NCI-H2196 treated with DMSO at 0.1 percent for 48 hours (cell line): ENCODE measurements at regions not wholly inside any gene's neighbourhood (a gene's known extent, or its start where the extent isn't known, plus 50 kb on each side); places are given as distances from the start of the nearest gene placed in this dataset.
"Not testable (repeated sequence)": the region's sequence is repeated elsewhere in the genome, so short reads cannot be mapped to it uniquely, and the experiment has no call there.

Experiments used
- DNase-seq: peaks from one replicate; lab custom pipeline; 2025; ENCODE audit not compliant: unreplicated experiment; lab: John Stamatoyannopoulos, UW

DNA sequence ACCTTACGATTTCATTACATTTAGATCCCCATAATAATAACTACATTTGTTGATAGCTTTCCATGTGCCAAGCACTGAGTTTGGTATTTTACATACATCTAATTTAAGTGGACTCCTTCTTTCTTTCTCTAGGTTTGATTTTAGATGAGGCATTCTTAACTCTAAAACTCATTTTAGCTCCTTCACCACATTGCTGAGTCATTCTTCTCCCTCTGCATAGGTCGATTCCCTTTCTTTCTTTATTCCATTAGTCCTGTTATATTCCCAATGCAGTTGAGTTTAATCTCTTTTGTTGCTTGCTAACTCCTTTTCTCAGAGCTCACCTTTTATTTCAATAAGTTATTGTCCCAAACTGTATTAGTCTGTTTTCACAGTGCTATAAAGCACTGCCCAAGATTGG is 329.8 kb downstream of the TAF11L14 start:
- DNase-seq, result no peak

DNA sequence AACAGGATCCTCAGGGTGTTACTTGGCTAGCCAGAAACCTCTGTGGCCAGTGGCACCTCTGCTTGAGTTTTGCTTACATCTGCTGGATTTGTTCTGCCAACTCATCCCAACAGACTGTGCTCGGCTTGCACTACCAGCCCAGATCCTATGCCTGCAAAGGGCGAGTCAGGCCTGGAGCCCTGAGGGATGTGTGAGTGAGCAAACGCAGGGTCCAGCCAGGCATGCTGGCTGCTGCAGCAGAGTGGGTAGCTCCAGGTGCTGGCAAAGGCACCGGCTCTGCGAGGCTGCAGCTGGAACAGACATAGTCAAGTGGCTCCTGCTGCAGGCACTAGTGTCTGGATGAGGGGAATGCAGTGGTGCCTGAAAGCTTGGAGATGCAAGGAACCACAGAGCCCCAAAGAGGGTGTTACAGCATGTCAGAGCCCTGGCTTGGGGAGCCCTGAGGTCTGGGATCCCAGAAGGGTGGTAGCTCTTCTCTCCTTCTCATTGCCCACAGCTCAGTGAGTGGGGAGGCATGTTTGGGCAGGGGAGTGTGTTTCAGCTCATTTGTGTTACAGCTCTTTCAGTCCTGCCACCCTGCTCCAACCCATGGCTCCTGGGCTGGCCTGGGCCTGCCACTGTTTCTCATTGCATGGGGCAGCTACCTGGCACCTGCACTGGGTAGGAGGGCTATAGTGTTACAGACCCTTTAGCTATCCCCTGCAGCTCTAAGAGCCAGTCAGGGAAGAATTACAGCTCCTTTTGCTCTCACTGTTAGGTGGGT is 332.6 kb downstream of the TAF11L14 start:
- DNase-seq, result no peak

DNA sequence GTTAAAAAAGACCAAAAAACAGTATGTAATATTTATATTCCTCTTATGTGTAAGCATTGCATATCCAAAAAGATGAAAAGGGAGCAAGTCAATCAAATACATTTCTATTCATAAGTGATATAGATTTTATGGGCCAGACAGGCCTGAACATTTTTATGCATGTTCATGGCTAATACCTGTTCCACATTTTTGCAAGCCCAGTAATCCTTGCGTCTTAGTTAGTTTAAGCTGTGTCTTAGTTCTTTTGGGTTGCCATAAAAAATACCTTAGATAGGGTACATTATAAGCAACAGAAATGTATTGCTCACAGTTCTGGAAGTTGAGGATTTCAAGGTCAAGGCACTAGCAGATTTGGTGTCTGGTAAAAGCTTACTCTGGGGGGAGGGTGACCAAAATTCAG is 342.1 kb downstream of the TAF11L14 start:
- no peak for DNase-seq

DNA sequence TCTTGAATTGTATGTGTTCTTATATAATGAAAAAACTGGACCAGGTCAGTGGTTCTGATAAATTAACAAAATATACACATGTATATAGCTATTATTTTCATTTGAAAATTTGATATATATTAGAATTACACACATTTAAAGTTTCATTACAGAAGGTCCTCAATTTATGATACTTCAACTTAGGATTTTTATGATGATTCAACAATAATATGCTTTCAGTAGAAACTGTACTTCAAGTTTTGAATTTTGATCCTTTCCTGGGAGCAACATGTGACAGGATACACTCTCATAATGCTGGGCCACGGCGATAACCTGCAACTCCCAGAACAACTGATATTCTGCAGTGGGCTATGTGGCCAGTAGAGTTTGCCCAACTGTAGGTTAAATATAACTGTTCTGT is 344.7 kb downstream of the TAF11L14 start:
- DNase-seq, result no peak

DNA sequence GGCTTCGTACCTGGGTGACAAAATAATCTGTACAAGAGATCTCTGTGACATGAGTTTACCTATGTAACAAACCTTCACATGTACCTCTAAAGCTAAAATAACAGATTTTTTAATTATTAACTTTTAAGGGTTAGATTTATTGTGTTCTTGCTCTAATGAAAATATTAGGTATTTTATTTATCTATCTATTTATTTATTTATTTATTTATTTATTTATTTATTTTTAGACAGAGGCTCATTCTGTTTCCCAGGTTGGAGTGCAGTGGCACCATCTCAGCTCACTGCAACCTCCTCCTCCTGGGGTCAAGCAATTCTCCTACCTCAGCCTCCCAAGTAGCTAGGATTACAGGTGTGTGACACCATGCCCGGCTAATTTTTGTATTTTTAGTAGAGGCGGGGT is 348.4 kb downstream of the TAF11L14 start:
- DNase-seq, result not testable (repeated sequence)

DNA sequence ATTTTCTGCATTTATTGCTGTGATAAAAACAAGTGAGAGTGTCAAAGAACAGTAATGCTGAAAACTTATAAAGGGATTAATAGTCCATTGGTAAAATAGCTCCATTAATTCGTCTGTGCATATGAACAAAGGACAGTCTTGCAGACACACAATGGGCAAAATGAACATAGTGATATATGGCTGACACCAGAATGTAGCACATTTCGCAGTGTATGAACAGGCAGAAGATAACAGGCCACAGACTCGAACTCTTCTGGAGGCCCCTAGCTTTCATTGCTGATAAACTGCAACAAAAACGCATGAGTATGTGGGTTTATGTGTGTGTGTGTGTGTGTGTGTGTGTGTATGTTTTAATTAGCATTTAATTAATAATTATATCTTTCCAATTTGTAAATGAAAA is 354.8 kb downstream of the TAF11L14 start:
- DNase-seq, result no peak

DNA sequence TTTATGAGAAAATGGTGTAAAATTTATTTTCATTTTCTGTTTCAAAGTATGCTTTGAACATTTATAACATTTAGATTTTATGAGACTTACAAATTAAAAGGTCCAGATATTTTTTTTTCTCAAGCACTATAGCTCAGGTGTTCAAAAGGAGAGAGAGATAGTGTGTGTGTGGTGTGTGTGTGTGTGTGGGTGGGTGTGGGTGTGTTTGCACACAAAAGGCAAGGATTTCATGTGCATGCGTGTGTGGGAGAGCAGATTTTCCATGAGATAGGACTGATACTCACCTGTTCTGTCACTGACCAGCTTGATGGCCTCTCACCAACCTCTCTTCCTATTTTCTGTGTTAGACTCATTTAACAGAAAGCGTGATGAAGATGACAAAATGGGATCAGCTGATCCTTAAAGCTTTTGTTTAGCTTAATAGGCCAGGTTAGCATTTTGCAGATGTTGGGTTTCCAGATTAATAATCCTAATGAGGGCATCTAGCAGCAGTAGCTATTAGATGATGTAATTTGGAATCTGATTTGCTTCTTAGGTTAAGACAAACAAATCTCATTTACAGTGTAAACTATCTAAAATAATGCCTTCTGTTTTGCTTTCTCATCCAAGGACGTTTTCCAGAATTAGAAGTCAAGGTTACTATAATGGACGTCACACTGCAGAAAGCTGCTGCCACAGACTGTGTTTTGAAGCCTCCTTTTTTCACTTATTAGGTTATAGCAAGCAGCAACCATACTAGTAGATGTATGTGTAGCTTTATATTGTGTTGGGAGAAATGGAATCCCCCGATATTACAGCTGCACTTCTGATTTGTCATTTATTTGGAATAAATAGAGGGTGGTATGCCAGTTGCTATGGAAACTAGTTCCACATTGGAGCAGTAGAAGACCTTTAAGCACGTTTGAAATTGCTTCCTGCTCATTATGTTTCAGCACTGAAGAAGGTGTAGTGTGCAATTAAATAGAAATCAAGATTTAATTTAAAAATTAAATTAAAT is 355.6 kb downstream of the TAF11L14 start:
- DNase-seq, result no peak

DNA sequence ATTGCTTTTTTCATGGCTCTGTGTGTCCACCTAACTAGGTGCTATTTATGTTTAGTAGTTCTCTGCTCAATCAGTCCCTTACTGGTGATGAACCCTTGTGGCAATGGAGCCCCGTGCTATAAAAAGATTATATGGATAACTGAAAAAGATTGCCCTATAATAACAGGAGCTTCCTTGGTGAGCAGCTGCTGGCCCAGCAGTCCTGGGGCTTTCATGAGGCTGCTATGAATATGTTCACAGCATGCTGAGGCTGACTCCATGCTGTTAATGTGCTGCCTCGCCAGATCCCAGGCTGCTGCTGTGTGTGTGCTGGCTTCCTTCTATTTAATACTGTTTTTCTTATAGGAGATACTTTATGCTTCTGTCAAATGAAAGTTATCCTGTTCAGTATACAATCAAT is 357.5 kb downstream of the TAF11L14 start:
- DNase-seq, result no peak

DNA sequence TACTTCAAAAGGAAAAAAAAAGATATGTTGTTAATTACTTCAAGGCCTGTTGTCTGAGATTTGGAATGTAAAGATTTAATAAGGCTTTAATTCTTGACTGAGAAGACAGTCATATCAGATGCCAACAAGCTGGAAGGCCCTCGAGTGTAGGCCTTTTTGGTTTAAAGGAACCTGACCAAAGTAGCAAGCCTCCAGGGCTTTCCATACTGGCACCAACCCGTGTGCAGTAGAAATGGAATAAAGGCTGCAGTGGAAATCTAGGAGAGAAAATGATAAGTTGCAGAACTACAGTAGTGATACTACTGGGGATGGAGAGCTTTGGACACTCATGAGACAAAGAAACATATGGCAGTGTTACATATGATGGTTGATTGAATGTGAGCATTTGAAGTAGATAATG is 358.0 kb downstream of the TAF11L14 start:
- DNase-seq, result no peak

DNA sequence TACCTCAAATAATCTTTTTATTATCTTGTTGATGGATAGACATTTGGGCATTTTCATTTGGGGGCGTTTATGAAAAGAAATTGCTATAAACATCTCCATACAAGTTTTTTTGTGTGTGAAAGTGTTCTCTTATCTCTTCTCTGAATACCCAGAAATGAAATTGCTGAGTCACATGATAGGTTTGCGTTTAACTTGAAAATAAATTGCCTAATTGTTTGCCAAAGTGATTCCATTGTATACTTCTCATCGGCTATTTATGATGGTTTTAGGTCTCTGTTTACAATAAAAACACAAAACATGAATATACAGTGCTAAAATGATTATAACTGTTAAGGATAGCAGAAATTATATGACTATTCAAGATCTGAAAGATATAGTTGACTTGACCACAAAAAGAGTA is 361.7 kb downstream of the TAF11L14 start:
- DNase-seq, result no peak

DNA sequence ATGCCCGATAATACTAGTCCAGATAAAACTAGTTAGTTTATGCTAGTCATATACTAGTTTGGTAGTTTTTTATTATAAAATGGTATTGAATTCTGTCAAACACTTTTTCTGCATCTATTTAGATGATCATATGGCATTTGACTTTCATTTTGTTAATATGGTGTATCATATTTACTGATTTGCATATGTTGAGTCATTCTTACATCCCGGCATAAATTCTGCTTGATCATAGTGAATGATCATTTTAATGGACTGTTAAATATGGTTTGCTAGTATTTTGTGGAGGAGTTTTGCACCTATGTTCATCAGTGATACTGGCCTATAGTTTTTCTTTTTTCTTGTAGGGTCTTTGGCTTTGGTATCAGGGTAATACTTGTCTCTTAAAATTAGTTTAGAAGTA is 365.6 kb downstream of the TAF11L14 start:
- DNase-seq, result no peak

DNA sequence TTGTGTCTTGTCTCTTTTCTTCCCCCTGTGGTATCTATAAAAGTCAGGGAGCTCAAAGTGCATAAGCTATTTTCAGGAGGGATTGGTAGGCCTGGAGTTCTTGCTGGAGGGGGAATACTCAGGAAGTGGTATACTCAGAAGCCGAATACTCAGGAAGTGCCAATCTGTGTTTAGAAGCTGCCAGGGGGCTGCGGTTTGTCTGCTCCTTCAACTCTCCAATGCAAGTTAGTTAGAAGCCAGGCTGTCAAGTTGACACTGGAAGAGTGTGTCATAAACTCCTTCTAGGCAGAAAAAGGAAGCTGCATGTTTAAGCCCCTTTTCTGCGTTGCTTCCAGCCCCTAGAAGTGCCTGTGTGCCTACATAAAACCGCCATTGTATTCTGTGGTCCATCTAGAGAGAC is 366.5 kb downstream of the TAF11L14 start:
- DNase-seq, result no peak

DNA sequence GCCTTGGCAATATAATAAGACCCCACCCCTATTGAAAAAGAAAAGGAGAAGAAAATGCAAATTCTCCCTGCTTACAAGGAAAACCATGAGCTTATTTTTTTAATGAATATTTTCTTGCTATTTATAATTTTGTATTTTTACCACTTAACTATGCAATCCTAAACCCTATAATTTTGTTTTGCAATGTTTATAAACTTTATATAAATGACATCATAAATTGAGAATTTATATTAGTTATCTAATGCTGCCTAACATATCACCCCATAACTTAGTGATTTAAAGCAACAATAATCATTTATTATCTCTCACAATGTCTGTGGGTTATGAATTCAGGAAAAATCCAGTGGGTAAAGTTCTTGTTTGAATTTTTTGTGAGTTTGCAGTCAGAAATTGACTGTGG is 369.1 kb downstream of the TAF11L14 start:
- no peak for DNase-seq

DNA sequence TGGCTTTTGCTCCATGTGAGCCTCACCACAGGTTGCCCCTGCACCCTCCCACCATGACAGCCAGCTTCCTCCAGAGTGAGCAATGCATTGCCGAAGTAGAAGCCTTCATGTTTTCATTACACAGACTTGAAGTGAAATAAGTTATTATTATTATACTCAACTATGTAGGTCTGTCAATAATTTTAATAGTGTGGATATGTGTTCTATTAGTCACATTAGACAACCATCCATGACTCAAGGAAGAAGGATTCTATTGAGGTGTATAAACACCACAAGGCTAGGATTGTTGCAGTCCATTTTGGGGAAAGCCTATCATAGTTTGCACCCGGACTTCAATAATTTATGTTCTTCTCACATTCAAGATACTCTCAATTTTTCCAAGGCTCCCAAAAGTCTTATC is 369.5 kb downstream of the TAF11L14 start:
- DNase-seq, result no peak

DNA sequence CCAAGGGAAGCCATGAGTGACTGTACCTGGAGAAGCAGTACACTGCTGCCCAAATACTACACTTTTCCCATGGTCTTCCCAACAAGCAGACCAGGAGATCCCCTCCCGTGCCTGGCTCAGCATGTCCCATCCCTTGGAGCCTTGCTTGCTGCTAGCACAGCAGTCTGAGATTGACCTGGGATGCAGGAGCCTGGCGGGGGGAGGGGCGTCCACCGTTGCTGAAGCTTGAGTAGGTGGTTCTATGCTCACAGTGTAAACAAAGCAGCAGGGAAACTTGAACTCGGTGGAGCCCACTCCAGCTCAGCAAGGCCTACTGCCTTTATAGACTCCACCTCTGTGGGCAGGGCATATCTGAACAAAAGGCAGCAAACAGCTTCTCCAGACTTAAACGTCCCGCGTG is 372.0 kb downstream of the TAF11L14 start:
- not testable (repeated sequence) for DNase-seq

DNA sequence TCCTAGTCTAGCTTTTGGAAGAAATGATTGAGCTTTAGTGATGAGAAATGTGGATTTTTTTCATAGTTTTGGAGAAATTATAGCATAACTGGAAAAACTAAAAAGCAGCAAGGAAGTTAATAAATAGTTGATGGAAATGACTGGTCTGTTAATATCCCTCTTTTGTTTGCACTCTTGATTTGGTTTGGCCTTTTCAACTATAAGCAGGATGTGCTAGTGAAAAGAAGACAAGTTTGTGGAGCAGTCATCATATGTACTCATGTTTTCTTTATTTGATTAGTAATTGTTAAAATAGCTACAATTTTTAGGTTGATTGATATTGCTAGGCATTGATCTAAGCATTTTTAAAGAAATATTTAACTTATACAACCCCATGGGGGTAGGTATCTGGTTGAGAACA is 374.7 kb downstream of the TAF11L14 start:
- DNase-seq, result no peak

DNA sequence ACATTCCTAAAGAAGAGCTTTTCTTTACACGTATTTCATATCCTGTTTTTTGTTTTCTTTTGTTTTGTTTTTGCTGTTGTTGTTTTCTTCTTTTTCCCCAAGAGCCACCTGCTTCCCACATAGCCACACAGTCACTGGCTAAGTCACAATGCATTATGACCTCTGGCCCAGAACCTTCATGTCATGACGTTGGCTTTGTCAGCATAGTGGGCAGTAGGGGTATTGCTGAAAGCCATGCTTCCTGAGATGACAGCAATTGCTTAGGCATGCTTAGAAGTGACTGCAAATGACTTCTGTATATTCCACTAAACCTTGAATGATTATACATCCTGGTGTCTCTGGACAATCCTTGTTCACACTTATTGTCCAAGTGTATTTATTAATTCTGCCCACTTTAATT is 375.8 kb downstream of the TAF11L14 start:
- DNase-seq, result no peak

DNA sequence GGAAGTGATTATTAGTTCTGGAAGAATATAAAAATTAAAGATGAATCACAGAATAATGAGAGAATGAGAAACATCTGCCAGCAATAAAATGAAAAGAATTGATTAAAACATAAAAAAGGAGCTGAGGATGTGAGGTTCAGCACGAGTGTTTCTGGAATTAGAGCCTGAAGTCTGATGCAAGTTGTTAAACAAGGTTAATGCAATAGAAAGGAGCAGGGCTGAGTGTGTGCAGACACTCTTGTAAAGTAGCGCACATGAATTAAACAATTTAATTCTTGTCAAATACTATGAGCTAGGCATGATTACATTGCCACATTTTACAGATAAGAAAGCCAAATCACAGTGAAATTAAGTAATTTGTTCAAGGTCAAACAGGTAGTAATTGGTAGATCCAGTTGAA is 384.2 kb downstream of the TAF11L14 start:
- DNase-seq, result no peak

DNA sequence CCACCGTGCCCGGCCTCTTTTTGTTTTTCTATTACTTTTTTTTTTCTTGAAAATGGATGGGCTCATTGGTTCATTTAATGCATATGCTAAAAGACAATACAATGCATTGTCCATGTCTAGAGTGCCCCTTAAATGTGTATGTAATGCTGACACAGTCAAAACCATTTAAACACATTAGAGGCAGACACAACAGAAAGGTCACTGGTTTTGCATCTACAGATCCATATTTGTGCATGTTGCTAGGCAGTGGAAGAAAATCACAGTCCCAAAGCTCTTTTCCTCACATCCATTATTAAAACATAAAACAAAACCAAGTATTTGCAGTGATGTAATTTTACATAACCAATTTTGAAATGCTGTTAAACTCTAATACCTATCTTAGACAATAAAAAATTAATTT is 389.0 kb downstream of the TAF11L14 start:
- no peak for DNase-seq

DNA sequence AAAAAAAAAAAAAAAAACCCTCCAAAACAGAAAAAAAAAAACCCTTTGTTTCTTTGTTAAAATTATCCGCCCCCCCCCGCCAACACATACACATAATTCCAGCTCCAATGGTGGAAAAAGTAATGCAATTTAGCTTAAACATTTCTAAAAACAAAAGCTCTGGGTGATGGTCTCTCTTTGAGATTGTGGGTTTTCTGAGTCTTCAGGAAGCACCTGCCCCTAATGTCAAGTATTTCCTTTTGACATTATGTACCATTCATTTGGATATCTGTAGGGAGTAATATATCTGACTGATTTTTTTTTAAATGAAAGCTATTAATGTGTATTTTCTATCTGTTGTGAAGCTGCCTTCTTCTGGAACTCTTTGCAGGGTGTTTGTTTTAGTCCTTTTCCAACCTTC is 389.7 kb downstream of the TAF11L14 start:
- DNase-seq, result no peak

DNA sequence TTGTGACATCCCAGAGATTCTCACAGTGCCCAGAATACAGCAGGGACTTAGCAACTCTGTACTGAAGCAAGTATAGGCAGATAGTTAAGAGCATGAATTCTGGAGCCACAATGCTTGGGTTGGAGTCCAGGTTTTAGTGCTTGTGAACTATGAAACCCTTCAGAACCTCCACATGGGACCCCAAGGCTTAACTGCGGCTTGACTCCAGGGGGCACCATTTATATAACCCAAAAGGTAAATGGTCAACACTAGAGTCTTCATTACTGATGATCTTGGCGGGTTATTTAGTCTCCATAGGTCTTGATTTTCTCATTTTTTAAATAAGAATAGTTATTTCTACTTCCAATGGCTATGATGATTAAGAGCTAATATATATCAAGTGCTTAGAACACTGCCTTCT is 390.3 kb downstream of the TAF11L14 start:
- DNase-seq, result no peak

DNA sequence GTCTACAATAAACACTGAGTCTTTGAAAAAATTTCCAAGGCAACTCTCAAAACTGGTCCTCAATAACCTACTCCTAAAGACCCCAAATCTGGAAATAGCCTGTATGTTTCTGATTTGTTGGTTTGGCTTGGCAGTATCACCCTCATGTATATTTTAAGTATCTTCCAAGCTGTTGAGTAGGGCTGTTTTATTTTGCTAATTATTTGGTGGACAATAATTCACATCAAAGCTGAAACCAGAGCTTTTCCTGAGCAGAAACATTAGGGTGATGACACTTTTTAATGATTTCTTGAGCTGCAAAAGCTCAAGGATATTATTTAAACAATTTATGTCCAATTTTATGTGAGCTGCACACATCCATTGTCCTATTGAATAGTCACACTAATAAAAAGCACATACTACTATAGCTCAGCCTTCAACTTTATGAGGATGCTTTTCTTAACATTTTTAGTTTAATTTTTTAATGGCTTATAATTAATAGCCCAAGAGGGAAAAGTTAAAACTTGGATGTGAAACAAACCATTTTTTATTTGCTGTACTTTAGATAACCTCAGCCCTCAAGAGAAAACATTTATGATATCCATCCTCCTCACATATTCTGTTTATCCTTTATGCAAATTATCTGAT is 393.1 kb downstream of the TAF11L14 start:
- DNase-seq, result no peak
